Testis (tissue), 2 donors: ENCODE measurements at regions not wholly inside any gene's neighbourhood (a gene's known extent, or its start where the extent isn't known, plus 50 kb on each side); places are given as distances from the start of the nearest gene placed in this dataset.

ENCODE experiments used
- DNase-seq: peaks from one replicate; pipeline ENCODE4 v3.0.0-alpha.2; 2019
- H3K27ac ChIP-seq, 2 donors: fragments of 200-600 bp; sonication (generic); one replicate each; pipeline ENCODE4 v1.5.1; 2019
- H3K27me3 ChIP-seq: fragments of 200-600 bp; sonication (generic); one replicate; pipeline ENCODE4 v1.5.1; 2019
- H3K36me3 ChIP-seq: fragments of 200-600 bp; sonication (generic); one replicate; pipeline ENCODE4 v1.5.1; 2017; ENCODE audit warnings: low read depth; ENCODE audit errors: missing control alignments
- H3K4me1 ChIP-seq: fragments of 200-600 bp; sonication (generic); one replicate; pipeline ENCODE4 v1.5.1; 2019
- H3K4me3 ChIP-seq, 2 donors: fragments of 200-600 bp; sonication (generic); one replicate each; pipeline ENCODE4 v1.5.1; 2017 to 2019
- H3K9me3 ChIP-seq: fragments of 200-600 bp; sonication (generic); one replicate; pipeline ENCODE4 v1.5.1; 2017
- POLR2A ChIP-seq: fragments of 450-650 bp; IDR thresholded peaks from one replicate; pipeline ENCODE4 v1.6.1; 2017; ENCODE audit warnings: antibody characterized with exemption, mild to moderate bottlenecking, moderate library complexity
- WGBS, 2 donors: methylation state at CpG; one replicate each; pipeline ENCODE4 v1.1.5; 2018; 5-methylcytosine and 5-hydroxymethylcytosine counted together
- intact Hi-C: fragments of 100-400 bp; cut with DNase I; formaldehyde crosslinking; loops from one replicate; pipeline ENCODE4 v1.15.1; 2023; ENCODE audit warnings: low total_unique reads
- TF ChIP-seq, protein P1 (sequence below), 3 experiments: fragments of 450-650 bp in 2 of 3; fragments of 200-600 bp in 1 of 3; sonication (generic) in 1 of 3; IDR thresholded peaks; one replicate each; pipeline ENCODE4 v1.5.1; 2016 to 2019; ENCODE audit warnings: antibody characterized with exemption in 3 of 3, mild to moderate bottlenecking in 2 of 3, moderate library complexity in 1 of 3

DNA sequence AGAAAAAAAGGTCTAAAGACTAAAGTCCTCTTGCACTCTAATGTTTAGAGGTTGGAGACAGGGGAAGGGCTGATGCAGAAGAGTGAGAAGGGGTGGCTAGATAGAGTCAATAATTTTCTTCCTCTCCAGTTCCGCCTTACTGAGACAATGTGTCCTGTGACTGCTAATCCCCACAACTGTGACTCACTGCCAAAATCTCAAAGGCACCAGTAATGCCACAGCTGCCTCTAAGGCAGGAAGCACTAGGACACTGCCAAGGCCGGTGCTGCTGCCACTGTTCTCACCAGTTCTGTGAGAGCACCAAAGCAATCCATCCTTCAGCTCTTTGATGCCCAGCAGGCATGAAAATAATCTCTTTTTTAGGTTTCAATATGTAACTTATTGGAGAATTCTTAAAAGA, 701.9 kb upstream of the MAP3K7 start:
- Histone ChIP-seq H3K4me1 (no peaks in the 10 kb centered on the region), H3K9me3 (no peaks in the 10 kb centered on the region), H3K27ac (no peak overlapping the region), H3K36me3 (no peaks in the 10 kb centered on the region), H3K4me3 (no peak overlapping the region), H3K27me3 (no peaks in the 10 kb centered on the region)
- intact Hi-C loops: no loop called here
- DNase-seq: no peak
- 84 to 87% methylated on average over 2 of the region's 2 CpGs for WGBS, 2 donors
- TF ChIP-seq, protein P1, sequence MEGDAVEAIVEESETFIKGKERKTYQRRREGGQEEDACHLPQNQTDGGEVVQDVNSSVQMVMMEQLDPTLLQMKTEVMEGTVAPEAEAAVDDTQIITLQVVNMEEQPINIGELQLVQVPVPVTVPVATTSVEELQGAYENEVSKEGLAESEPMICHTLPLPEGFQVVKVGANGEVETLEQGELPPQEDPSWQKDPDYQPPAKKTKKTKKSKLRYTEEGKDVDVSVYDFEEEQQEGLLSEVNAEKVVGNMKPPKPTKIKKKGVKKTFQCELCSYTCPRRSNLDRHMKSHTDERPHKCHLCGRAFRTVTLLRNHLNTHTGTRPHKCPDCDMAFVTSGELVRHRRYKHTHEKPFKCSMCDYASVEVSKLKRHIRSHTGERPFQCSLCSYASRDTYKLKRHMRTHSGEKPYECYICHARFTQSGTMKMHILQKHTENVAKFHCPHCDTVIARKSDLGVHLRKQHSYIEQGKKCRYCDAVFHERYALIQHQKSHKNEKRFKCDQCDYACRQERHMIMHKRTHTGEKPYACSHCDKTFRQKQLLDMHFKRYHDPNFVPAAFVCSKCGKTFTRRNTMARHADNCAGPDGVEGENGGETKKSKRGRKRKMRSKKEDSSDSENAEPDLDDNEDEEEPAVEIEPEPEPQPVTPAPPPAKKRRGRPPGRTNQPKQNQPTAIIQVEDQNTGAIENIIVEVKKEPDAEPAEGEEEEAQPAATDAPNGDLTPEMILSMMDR (IDR thresholded peaks at IDR 0.05): no peak
- no peak for TF ChIP-seq POLR2A

DNA sequence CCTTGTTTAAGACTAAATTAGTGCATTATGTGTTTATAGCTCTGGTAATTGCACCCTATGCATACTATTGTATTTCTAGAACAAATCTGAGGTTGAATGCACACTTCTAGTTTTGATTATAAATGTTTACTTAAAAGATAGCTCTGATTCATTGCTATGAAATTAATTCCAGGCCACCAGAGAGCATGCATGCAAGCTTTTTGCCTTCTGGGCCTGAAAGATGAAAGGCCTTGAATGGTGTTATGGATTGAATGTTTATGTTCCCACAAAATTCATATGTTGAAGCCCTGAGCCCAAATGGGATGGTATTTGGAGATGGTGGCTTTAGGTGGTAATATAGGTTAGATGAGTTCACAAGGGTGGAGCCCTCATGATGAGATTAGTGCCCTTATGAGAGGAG, 695.0 kb upstream of the MAP3K7 start:
- H3K4me3 ChIP-seq: no peak overlapping the region
- intact Hi-C loops: no loop called here
- no peaks in the 10 kb centered on the region for H3K36me3 ChIP-seq
- DNase-seq: no peak
- H3K27me3 ChIP-seq: no peaks in the 10 kb centered on the region
- H3K4me1 ChIP-seq: no peaks in the 10 kb centered on the region
- TF ChIP-seq, protein P1 (IDR thresholded peaks at IDR 0.05): no peak
- no peak overlapping the region for H3K27ac ChIP-seq
- no peaks in the 10 kb centered on the region for H3K9me3 ChIP-seq

DNA sequence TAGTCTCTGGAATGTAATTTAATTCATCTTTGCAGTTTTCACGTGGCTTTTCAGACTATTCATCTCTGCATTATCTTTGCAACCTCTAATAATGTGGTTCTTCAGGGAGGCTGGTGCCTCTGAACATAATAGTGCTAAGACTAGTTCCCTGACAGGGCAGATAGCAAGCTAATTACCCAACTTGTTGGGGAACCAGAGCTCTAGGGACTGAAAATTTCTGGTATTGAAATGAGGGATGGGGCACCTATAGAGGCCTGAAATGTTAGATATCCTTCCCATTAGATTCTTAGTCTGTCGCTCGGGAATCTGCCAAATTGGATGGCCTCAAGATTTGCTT, 693.6 kb upstream of the MAP3K7 start:
- H3K9me3 ChIP-seq: no peaks in the 10 kb centered on the region
- H3K27me3 ChIP-seq: no peaks in the 10 kb centered on the region
- H3K27ac ChIP-seq: no peak overlapping the region
- H3K36me3 ChIP-seq: no peaks in the 10 kb centered on the region
- DNase-seq: no peak
- WGBS, 2 donors: 75 to 77% methylated on average over 3 of the region's 3 CpGs
- H3K4me3 ChIP-seq: no peak overlapping the region
- H3K4me1 ChIP-seq: no peaks in the 10 kb centered on the region
- intact Hi-C loops: no loop called here
- TF ChIP-seq POLR2A: no peak
- TF ChIP-seq, protein P1 (IDR thresholded peaks at IDR 0.05): no peak

DNA sequence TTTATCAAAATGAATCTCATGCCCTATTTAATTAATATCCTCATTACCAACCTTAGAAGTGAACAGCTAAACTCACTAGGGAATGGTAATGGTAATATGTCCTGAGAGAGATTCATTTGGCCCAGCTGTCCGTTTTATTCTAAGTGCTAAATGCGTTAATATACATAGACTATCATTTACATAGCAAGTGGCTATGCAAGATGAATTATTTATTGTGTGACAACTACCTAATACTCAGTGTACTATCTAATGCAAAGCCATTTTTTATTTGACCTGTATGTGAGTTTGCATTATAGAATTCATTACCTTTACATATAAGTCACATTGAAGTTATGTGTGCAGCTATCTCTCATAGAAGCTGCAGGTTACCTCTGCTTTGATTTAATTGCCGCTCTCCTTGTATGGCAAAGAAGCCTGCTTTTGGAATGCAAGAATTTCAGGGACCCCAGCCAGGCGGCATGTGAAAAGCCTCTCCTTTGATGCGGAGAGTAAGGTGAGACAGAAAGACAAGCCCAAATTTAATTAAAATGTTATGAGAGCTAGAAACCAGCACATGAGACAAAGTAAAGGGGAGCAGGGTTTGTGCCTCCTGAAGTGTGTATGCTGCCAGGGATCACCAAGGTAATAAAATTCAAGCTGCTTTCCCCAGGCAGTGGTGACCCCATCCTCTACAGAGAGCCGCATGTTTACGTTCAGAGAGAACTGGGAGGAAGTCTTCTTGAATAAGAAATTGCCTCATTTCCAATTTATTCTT, 693.0 kb upstream of the MAP3K7 start:
- H3K4me1 ChIP-seq: no peaks in the 10 kb centered on the region
- no peak for DNase-seq
- H3K27me3 ChIP-seq: no peaks in the 10 kb centered on the region
- H3K9me3 ChIP-seq: no peaks in the 10 kb centered on the region
- no peak for TF ChIP-seq POLR2A
- TF ChIP-seq, protein P1 (IDR thresholded peaks at IDR 0.05): no peak
- no peak overlapping the region for H3K27ac ChIP-seq
- WGBS, 2 donors: 89 to 91% methylated on average over 7 of the region's 7 CpGs
- H3K36me3 ChIP-seq: no peaks in the 10 kb centered on the region
- intact Hi-C loops: no loop called here
- H3K4me3 ChIP-seq: no peak overlapping the region

DNA sequence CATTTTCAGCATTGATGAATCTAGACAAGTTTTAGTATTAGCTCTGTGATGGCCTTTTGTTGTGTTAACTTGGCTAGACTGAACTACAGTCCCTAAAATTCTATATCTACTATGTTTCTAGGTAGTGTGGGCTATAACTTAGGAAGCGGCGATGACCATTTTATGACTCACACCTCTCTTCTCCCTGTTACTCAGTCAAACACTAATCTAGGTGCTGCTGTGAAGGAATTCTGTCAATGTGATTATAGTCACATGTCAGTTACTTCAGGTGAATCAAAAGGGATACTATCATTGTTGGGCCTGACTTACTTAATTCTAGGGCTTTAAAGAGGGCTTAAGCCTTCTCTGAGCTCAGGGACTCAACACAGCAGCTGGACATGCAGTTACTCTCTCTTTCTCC, 691.5 kb upstream of the MAP3K7 start:
- no peak for DNase-seq
- Histone ChIP-seq H3K27ac (no peak overlapping the region), H3K4me3 (no peak overlapping the region), H3K9me3 (no peaks in the 10 kb centered on the region), H3K4me1 (peaks cover 3% of the 10 kb centered on the region), H3K27me3 (no peaks in the 10 kb centered on the region), H3K36me3 (no peaks in the 10 kb centered on the region)
- intact Hi-C loops: no loop called here
- 92 to 97% methylated on average over 2 of the region's 2 CpGs for WGBS, 2 donors
- no peak for TF ChIP-seq POLR2A
- TF ChIP-seq, protein P1 (IDR thresholded peaks at IDR 0.05): no peak
